ENCODE measurements at regions not wholly inside any gene's neighbourhood (a gene's known extent, or its start where the extent isn't known, plus 50 kb on each side); places are given as distances from the start of the nearest gene placed in this dataset.

DNA sequence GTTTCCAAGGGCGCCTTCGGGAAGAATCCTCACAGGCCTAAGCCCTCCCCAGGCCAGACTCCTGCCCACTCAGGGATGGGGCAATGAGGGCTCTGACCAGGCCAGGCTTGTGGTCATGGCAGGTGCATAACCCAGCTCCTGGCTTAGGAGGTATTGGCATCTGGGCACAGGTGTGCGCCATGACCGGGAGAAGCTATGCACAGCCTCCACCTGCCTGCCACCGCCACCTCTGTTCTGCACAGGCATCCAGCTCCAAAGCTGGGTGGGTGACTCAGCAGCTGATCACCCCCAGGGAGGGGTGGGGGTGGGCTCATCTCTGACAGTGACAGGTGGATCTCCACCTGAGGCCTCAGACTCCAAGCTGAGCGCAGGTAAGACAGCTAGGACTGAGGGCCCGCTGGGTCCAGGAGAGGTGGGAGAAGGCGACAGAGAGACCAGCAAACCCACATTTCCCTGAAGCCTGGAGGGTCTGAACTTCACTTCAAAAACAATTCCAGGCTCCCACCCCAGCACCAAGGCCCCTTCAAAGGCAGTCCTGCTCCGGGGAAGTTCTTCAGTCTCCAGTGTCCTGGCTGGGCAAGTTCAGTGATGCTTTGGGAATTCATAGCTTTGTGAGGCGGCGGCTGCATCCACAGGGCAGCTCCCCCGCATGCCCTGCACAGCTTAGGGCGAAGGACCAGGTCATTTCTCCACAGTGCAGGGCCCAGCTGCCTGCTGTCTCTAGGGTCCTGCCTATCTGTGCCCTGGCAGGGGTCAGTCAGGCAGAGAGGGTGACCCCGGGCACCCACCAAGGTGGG is 121.6 kb upstream of the SMURF2 start:
- TF ChIP-seq, protein P1, sequence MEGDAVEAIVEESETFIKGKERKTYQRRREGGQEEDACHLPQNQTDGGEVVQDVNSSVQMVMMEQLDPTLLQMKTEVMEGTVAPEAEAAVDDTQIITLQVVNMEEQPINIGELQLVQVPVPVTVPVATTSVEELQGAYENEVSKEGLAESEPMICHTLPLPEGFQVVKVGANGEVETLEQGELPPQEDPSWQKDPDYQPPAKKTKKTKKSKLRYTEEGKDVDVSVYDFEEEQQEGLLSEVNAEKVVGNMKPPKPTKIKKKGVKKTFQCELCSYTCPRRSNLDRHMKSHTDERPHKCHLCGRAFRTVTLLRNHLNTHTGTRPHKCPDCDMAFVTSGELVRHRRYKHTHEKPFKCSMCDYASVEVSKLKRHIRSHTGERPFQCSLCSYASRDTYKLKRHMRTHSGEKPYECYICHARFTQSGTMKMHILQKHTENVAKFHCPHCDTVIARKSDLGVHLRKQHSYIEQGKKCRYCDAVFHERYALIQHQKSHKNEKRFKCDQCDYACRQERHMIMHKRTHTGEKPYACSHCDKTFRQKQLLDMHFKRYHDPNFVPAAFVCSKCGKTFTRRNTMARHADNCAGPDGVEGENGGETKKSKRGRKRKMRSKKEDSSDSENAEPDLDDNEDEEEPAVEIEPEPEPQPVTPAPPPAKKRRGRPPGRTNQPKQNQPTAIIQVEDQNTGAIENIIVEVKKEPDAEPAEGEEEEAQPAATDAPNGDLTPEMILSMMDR (IDR thresholded peaks at IDR 0.05; ENCODE audit: insufficient read depth, low read depth, low read length, missing control alignments), result no peak
- DNase-seq (ENCODE audit: low read depth), result no peak
- H3K4me3 ChIP-seq (ENCODE audit: low read depth, low read length), result no peak overlapping the region

DNA sequence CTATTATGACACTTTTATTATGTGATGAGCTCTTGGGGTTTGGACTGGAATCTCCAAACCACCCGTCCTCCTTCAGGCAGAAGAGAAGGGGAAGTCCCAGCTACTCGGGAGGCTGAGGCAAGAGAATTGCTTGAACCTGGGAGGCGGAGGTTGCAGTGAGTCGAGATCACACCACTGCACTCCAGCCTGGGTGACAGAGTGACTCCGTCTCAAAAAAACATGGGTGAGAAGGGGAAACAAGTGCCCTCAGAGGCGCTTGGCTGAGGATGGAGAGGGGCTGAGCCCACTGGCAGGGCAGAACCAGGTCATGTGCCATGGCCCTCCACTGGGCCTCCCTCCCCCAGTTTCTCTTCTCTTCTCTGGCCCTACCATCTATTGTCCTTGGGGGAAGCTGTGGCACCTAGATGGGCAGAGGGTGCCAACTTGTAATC is 120.9 kb upstream of the SMURF2 start:
- TF ChIP-seq, protein P1 (IDR thresholded peaks at IDR 0.05; ENCODE audit: insufficient read depth, low read depth, low read length, missing control alignments), result no peak
- no peak for DNase-seq (ENCODE audit: low read depth)
- no peak overlapping the region for H3K4me3 ChIP-seq (ENCODE audit: low read depth, low read length)

DNA sequence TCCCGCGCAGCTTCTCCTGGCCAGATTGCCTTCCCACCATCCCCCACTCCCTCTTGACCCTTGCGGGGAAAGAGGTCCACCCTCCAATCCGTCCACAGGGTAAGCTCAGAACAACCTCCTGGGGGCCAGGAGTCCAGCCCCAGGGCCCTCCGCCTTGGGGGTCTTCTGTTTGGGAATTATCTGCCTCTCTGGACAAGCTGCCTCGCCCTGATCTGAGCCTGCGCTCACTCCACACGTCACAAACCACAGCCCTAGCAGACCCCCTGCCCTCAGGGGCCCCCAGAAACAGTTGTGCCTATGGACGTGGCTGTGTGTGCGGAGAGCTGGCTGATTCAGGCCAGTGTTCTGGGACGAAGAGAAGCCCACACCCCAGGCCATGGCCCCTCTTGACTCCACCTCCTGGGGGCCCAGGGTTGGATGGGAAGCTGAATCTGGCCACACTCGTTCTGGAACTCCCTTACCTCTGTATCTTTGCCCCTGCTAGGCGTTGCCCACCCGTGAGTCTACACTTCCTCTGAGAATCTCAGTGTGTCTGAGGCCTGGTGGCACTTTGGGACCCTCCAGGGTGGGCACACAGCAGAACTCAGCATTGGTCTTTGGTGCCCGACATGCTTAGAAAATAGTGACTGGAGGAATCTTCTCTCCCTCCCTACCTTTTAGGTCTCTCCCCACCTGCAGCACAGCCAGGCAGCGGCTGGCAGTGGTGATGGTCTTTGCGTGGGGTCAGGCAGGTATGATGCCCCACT is 119.9 kb upstream of the SMURF2 start:
- no peak for DNase-seq (ENCODE audit: low read depth)
- H3K4me3 ChIP-seq (ENCODE audit: low read depth, low read length), result no peak overlapping the region
- TF ChIP-seq, protein P1 (IDR thresholded peaks at IDR 0.05; ENCODE audit: insufficient read depth, low read depth, low read length, missing control alignments), result no peak

DNA sequence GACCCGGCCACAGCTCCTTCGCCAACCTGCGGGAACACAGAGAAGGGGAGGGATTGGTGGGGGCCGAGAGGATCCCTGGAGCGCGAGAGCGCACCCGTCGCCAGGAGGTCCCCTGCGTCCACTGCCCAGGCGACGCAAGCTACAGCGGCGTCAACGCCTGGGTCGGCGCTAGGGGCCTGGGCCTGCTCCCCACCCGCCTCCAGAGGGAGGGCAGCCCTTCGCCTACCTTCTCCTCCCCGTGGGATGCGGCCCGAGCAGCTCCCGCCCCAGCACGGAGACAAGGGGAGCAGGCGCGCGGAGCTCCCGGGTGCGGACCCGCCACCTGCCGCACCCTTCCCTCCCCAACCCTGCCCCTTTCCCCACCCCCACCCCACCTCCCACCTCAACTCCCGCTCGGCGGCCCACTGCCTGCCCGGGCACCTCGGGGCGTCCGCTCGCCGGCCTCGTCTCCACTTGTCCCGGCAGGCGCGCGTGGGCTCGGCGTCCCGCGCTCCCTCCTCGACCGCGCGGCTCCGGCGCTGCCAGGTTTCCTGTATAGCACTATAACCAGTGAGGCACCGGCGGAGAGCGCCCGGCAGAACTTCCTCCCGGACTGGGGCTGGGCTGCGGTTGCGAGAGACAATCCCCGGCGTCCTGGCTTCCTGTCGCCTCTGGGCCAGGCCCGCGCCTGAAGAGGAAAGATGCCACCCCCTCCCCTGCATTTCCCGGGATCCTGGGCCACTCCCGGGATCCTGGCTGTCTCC is 119.1 kb upstream of the SMURF2 start:
- DNase-seq (ENCODE audit: low read depth), result peak; percentile 49
- TF ChIP-seq, protein P1 (IDR thresholded peaks at IDR 0.05; ENCODE audit: insufficient read depth, low read depth, low read length, missing control alignments), result no peak
- H3K4me3 ChIP-seq (ENCODE audit: low read depth, low read length), result peak overlapping the region; percentile 43

DNA sequence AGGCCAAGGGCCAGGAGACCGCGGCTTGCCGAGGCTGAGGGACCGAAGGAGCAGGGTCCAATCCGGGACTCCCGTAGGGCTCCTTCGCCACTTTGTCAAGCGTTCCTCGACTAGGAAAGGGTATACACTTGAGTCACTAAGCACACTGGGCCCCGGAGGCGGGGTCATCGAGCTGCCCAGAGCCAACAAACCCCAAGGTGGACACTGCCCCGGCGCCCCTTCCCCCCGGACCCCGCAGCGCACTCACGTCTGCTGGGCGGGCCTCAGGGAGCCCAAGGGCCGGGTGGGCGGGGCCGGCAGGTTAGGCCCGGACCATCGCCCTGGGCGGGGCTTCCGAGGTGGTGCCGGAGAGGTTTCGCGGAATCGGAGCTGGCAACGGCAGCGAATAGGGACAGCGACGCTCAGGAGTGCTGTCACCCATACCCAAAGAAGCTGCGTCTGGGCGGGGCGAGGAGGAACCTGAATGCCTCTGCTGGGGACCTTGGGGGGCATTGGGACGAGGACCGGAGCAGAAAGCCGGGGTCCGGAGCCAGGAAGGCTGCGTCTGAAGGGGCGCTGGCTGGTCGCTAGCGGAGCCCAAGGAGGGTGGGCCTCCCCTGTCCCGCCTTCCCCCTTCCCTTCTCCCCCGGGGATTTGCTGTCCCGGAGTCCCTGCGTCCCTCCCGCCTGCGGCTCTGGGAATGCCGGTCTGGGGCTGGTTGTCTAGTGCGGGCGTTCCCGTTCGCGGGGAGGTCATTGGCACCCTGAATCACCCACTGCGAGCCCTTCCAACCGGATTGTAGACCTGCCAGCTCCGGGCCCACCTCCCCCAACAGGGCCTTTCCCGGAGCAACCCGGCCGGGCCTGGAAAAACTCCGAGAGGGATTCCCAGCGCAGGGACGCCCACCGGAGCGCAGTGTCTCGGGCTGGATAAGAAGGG is 118.2 kb upstream of the SMURF2 start:
- peak overlapping the region; percentile 43 for H3K4me3 ChIP-seq (ENCODE audit: low read depth, low read length)
- TF ChIP-seq, protein P1 (IDR thresholded peaks at IDR 0.05; ENCODE audit: insufficient read depth, low read depth, low read length, missing control alignments), result no peak
- DNase-seq (ENCODE audit: low read depth), result peak; percentile 55
